HG02840 (cell line): ENCODE measurements at regions not wholly inside any gene's neighbourhood (a gene's known extent, or its start where the extent isn't known, plus 50 kb on each side); places are given as distances from the start of the nearest gene placed in this dataset.

ENCODE experiments used
- ATAC-seq: cut with Tn5 transposase; IDR thresholded peaks from one replicate; pipeline ENCODE4 v1.9.1; 2021; ENCODE audit warnings: mild to moderate bottlenecking, moderate library complexity, moderate number of reproducible peaks; ENCODE audit not compliant: unreplicated experiment, low FRiP score

- ATAC-seq, result no peak
Observed at GRCh38 chr15:70435369-70435768, 328.0 kb downstream of the UACA start.

GRCh38 chr15:70433586-70434324 lies 329.6 kb downstream of the UACA start:
- ATAC-seq, result no peak

GRCh38 chr15:70432924-70433495 lies 330.3 kb downstream of the UACA start:
- ATAC-seq, result no peak

GRCh38 chr15:70431854-70432253 lies 331.5 kb downstream of the UACA start:
- ATAC-seq, result no peak

GRCh38 chr15:70430069-70430468 lies 332.4 kb upstream of the TLE3 start:
- no peak for ATAC-seq

- ATAC-seq, result no peak
Observed at GRCh38 chr15:70429056-70429722, 331.5 kb upstream of the TLE3 start.

- ATAC-seq, result no peak
Observed at GRCh38 chr15:70428211-70428822, 330.6 kb upstream of the TLE3 start.

GRCh38 chr15:70427167-70428120 lies 329.7 kb upstream of the TLE3 start:
- ATAC-seq, result no peak

- ATAC-seq, result no peak
Observed at GRCh38 chr15:70426096-70426821, 328.5 kb upstream of the TLE3 start.

GRCh38 chr15:70424937-70425411 lies 327.3 kb upstream of the TLE3 start:
- ATAC-seq, result no peak

- no peak for ATAC-seq
Observed at GRCh38 chr15:70423267-70423666, 325.6 kb upstream of the TLE3 start.

- ATAC-seq, result no peak
Observed at GRCh38 chr15:70422342-70422741, 324.6 kb upstream of the TLE3 start.

- no peak for ATAC-seq
Observed at GRCh38 chr15:70420948-70421482, 323.3 kb upstream of the TLE3 start.

GRCh38 chr15:70420086-70420947 lies 322.6 kb upstream of the TLE3 start:
- ATAC-seq, result no peak

- ATAC-seq, result no peak
Observed at GRCh38 chr15:70418943-70419342, 321.2 kb upstream of the TLE3 start.

- ATAC-seq, result no peak
Observed at GRCh38 chr15:70417535-70417934, 319.8 kb upstream of the TLE3 start.

- no peak for ATAC-seq
Observed at GRCh38 chr15:70416829-70417228, 319.1 kb upstream of the TLE3 start.

- ATAC-seq, result no peak
Observed at GRCh38 chr15:70415398-70415797, 317.7 kb upstream of the TLE3 start.
